H9 (cell line): ENCODE measurements at regions not wholly inside any gene's neighbourhood (a gene's known extent, or its start where the extent isn't known, plus 50 kb on each side); places are given as distances from the start of the nearest gene placed in this dataset.

Experiments
- DNase-seq: peaks from one replicate; pipeline ENCODE4 v3.0.0-alpha.2; 2017
- H2AFZ ChIP-seq: one replicate; pipeline ENCODE4 v1.6.1; 2013; ENCODE audit warnings: mild to moderate bottlenecking, low read length, control low read depth, moderate library complexity
- H2AK5ac ChIP-seq: 2 replicates; pipeline ENCODE4 v1.6.1; 2013; ENCODE audit warnings: low read length, control low read depth, mixed read lengths; ENCODE audit not compliant: insufficient read length
- H2BK120ac ChIP-seq: one replicate; pipeline ENCODE4 v1.6.1; 2013; ENCODE audit warnings: low read depth, mild to moderate bottlenecking, low read length, control low read depth, inconsistent platforms; ENCODE audit not compliant: poor library complexity, severe bottlenecking
- H2BK12ac ChIP-seq: 2 replicates; pipeline ENCODE4 v1.6.1; 2013; ENCODE audit warnings: low read length, control low read depth, mixed read lengths, low read depth; ENCODE audit not compliant: insufficient read length
- H2BK15ac ChIP-seq: 2 replicates; pipeline ENCODE4 v1.6.1; 2013; ENCODE audit warnings: low read depth, low read length, control low read depth
- H2BK20ac ChIP-seq: one replicate; pipeline ENCODE4 v1.6.1; 2013; ENCODE audit warnings: low read depth, mild to moderate bottlenecking, low read length, control low read depth, inconsistent platforms; ENCODE audit not compliant: poor library complexity, severe bottlenecking
- H2BK5ac ChIP-seq: 2 replicates; pipeline ENCODE4 v1.6.1; 2013; ENCODE audit warnings: low read length, control low read depth, mixed read lengths; ENCODE audit not compliant: insufficient read length
- H3K14ac ChIP-seq: 2 replicates; pipeline ENCODE4 v1.6.1; 2013; ENCODE audit warnings: low read length, control low read depth; ENCODE audit not compliant: insufficient read depth
- H3K18ac ChIP-seq: 2 replicates; pipeline ENCODE4 v1.6.1; 2013; ENCODE audit warnings: low read depth, mild to moderate bottlenecking, mixed read lengths, low read length, control low read depth; ENCODE audit not compliant: insufficient read length
- H3K23ac ChIP-seq: 2 replicates; pipeline ENCODE4 v1.6.1; 2013; ENCODE audit warnings: low read length, control low read depth, mixed read lengths, low read depth; ENCODE audit not compliant: insufficient read length
- H3K23me2 ChIP-seq: 2 replicates; pipeline ENCODE4 v1.6.1; 2013; ENCODE audit warnings: low read depth, mild to moderate bottlenecking, mixed read lengths, low read length, control low read depth; ENCODE audit not compliant: insufficient read length, poor library complexity, severe bottlenecking
- H3K27ac ChIP-seq: 2 replicates; pipeline ENCODE4 v1.5.1; 2013; ENCODE audit warnings: low read length, control low read depth, mixed read lengths, low read depth; ENCODE audit not compliant: insufficient read length
- H3K27me3 ChIP-seq: 2 replicates; pipeline ENCODE4 v1.6.1; 2013; ENCODE audit warnings: low read length, control low read depth, inconsistent platforms; ENCODE audit not compliant: insufficient read depth
- H3K4ac ChIP-seq: 2 replicates; pipeline ENCODE4 v1.6.1; 2013; ENCODE audit warnings: low read depth, mild to moderate bottlenecking, control low read depth, inconsistent platforms, low read length, moderate library complexity
- H3K4me1 ChIP-seq: 2 replicates; pipeline ENCODE4 v1.6.1; 2013; ENCODE audit warnings: low read length, control low read depth, inconsistent platforms; ENCODE audit not compliant: insufficient read depth
- H3K4me2 ChIP-seq: 2 replicates; pipeline ENCODE4 v1.6.1; 2013; ENCODE audit warnings: low read length, control low read depth, mixed read lengths; ENCODE audit not compliant: insufficient read length, insufficient read depth
- H3K56ac ChIP-seq: 2 replicates; pipeline ENCODE4 v1.6.1; 2013; ENCODE audit warnings: low read depth, mild to moderate bottlenecking, mixed read lengths, low read length, control low read depth; ENCODE audit not compliant: insufficient read length
- H3K79me1 ChIP-seq: 2 replicates; pipeline ENCODE4 v1.6.1; 2013; ENCODE audit warnings: low read depth, mild to moderate bottlenecking, moderate library complexity, low read length, control low read depth, inconsistent platforms; ENCODE audit not compliant: insufficient read depth, poor library complexity, severe bottlenecking
- H3K79me2 ChIP-seq: 2 replicates; pipeline ENCODE4 v1.6.1; 2013; ENCODE audit warnings: low read length, control low read depth, inconsistent platforms; ENCODE audit not compliant: insufficient read depth
- H3K9ac ChIP-seq: 2 replicates; pipeline ENCODE4 v1.6.1; 2013; ENCODE audit warnings: low read length, control low read depth, mixed read lengths; ENCODE audit not compliant: insufficient read length; ENCODE audit errors: extremely low read depth
- H3K9me3 ChIP-seq: one replicate; pipeline ENCODE4 v1.6.1; 2013; ENCODE audit warnings: low read depth, low read length, inconsistent platforms; ENCODE audit not compliant: control insufficient read depth
- H3T11ph ChIP-seq: one replicate; pipeline ENCODE4 v1.6.1; 2013; ENCODE audit warnings: mild to moderate bottlenecking, low read length, control low read depth, inconsistent platforms
- H4K20me1 ChIP-seq: one replicate; pipeline ENCODE4 v1.6.1; 2013; ENCODE audit not compliant: control insufficient read depth, insufficient read length, insufficient read depth
- H4K5ac ChIP-seq: 2 replicates; pipeline ENCODE4 v1.6.1; 2013; ENCODE audit warnings: low read depth, mild to moderate bottlenecking, mixed read lengths, low read length, control low read depth; ENCODE audit not compliant: insufficient read length
- H4K8ac ChIP-seq: replicated peaks from 2 replicates; pipeline ENCODE4 v1.6.1; 2013; ENCODE audit warnings: low read length, control low read depth, mixed read lengths, low read depth; ENCODE audit not compliant: insufficient read length
- H4K91ac ChIP-seq: 2 replicates; pipeline ENCODE4 v1.6.1; 2013; ENCODE audit warnings: low read depth, mild to moderate bottlenecking, moderate library complexity, mixed read lengths, low read length, control low read depth; ENCODE audit not compliant: insufficient read length
- H3K27ac Mint-ChIP-seq, 3 experiments: 2 replicates in 2 of 3; 3 replicates in 1 of 3; pipeline ENCODE4 v1.8.0; 2020 to 2021; ENCODE audit warnings: mixed read lengths in 3 of 3, mild to moderate bottlenecking in 1 of 3, moderate library complexity in 1 of 3
- H3K27me3 Mint-ChIP-seq: 2 replicates; pipeline ENCODE4 v1.8.0; 2021; ENCODE audit warnings: low read depth, mild to moderate bottlenecking, moderate library complexity, mixed read lengths
- H3K36me3 Mint-ChIP-seq, 3 experiments: 2 replicates in 2 of 3; 3 replicates in 1 of 3; pipeline ENCODE4 v1.8.0; 2020 to 2021; ENCODE audit warnings: low read depth in 3 of 3, mixed read lengths in 3 of 3; ENCODE audit not compliant: insufficient read depth in 1 of 3
- H3K4me1 Mint-ChIP-seq, 2 experiments: 2 replicates each; pipeline ENCODE4 v1.8.0; 2020; ENCODE audit warnings: mixed read lengths in 2 of 2
- H3K4me3 Mint-ChIP-seq, 2 experiments: 2 replicates in 1 of 2; 3 replicates in 1 of 2; pipeline ENCODE4 v1.8.0; 2020 to 2021; ENCODE audit warnings: mild to moderate bottlenecking in 2 of 2, mixed read lengths in 2 of 2, moderate library complexity in 1 of 2
- H3K9me3 Mint-ChIP-seq, 2 experiments: 2 replicates in 1 of 2; 3 replicates in 1 of 2; pipeline ENCODE4 v1.8.0; 2020; ENCODE audit warnings: mild to moderate bottlenecking in 2 of 2, mixed read lengths in 2 of 2, moderate library complexity in 1 of 2
- CTCF ChIP-seq: fragments of 200-600 bp; sonication (generic); conservative IDR thresholded peaks from 3 replicates; pipeline ENCODE4 v1.8.0; 2021; ENCODE audit warnings: antibody characterized with exemption, mild to moderate bottlenecking
- WGBS: extraction: QIAGEN DNeasy Blood & Tissue Kit; methylation state at CpG from one replicate; pipeline ENCODE4 v1.1.7; 2013; ENCODE audit warnings: missing lambda C conversion rate, low lambda C conversion rate, mixed read lengths; ENCODE audit not compliant: insufficient read length; ENCODE audit errors: extremely low coverage; 5-methylcytosine and 5-hydroxymethylcytosine counted together

- no peak for TF ChIP-seq CTCF
These were observed 152.1 kb upstream of the TUSC1 start for GRCh38 chr9:25830381-25830780.

More at GRCh38 chr9:25830381-25830780, 152.1 kb upstream of the TUSC1 start:
- no CpG with 5 or more reads among the region's 7 CpGs for WGBS
- Mint-ChIP-seq H3K36me3 (peaks cover 0 to 4% (median 0%) of the 10 kb centered on the region in 3 experiments; a peak in 4 of 7 replicates), H3K27ac (no peak overlapping the region), H3K9me3 (peaks cover 7 to 9% of the 10 kb centered on the region in 2 experiments; a peak in 4 of 5 replicates), H3K4me1 (no peaks in the 10 kb centered on the region), H3K4me3 (no peak overlapping the region), H3K27me3 (no peaks in the 10 kb centered on the region)
- Histone ChIP-seq H2BK20ac (no peak overlapping the region), H3K79me1 (no peaks in the 10 kb centered on the region), H3K27ac (no peak overlapping the region), H3K79me2 (no peaks in the 10 kb centered on the region), H2BK12ac (no peak overlapping the region), H3K27me3 (no peaks in the 10 kb centered on the region), H4K5ac (no peak overlapping the region), H4K91ac (no peak overlapping the region), H3K14ac (no peak overlapping the region), H3K4me2 (no peak overlapping the region), H3K18ac (no peak overlapping the region), H3K56ac (no peak overlapping the region), H3K9ac (no peak overlapping the region), H2BK5ac (no peak overlapping the region), H4K8ac (no peak overlapping the region), H4K20me1 (no peaks in the 10 kb centered on the region), H2BK15ac (no peak overlapping the region), H2BK120ac (no peak overlapping the region), H3K23ac (no peak overlapping the region), H2AK5ac (no peak overlapping the region), H2AFZ (no peak overlapping the region), H3K4ac (no peak overlapping the region), H3T11ph (no peak overlapping the region), H3K23me2 (no peaks in the 10 kb centered on the region), H3K9me3 (no peaks in the 10 kb centered on the region), H3K4me1 (no peaks in the 10 kb centered on the region)
- DNase-seq: no peak
